ENCODE measurements at regions not wholly inside any gene's neighbourhood (a gene's known extent, or its start where the extent isn't known, plus 50 kb on each side); places are given as distances from the start of the nearest gene placed in this dataset.
"Not testable (repeated sequence)": the region's sequence is repeated elsewhere in the genome, so short reads cannot be mapped to it uniquely, and the experiment has no call there.

DNA sequence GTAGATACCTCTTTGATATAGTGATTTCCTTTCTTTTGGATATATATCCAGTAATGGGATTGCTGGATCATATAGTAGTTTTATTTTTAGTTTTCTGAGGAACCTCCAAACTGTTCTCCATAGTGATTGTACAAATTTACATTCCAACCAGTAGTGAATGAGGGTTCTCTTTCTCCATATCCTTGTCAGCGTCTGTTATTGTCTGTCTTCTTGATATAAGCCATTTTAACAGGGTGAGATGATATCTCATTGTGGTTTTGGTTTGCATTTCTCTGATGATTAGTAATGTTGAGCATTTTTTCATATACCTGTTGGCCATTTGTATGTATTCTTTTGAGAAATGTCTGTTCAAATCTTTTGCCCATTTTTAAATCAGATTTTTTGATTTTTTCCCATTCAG, 182.4 kb downstream of the COG6 start:
- not testable (repeated sequence) for TF ChIP-seq CTCF (IDR thresholded peaks at IDR 0.05; ENCODE audit: insufficient read depth, low read length, poor library complexity, severe bottlenecking); EZH2phosphoT487 (conservative IDR thresholded peaks at IDR 0.05; ENCODE audit: low read length)

Data from SU-DHL-6 (cell line).